ENCODE measurements at regions not wholly inside any gene's neighbourhood (a gene's known extent, or its start where the extent isn't known, plus 50 kb on each side); places are given as distances from the start of the nearest gene placed in this dataset.

DNA sequence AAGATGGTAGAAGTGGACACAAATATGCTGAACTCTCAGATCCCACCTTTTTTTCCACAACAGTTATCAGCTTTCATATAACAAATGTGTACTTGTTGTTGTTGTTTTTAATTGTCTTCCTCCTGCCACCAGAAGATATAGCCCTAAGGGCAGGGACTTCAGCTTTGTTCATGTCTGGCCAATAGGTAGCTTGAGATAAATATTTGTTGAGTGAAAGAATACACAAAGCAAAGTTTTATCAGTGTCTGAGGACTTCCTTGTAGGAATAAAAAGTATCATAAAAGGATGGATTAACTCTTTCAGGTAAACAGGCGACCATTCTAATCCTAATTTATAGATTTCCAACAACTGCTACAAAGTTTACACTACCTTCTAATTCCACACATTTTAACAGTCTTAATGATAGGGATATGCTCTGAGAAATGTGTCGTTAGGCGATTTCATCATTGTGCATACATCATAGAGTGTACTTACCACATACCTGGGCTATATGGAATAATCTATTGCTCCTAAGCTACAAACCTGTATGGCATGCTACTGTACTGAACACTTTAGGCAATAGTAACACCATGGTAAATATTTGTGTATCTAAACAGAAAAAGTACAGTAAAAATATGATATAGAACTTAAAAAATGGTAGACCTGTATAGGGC, 186.1 kb downstream of the ATOH1 start:
- TF ChIP-seq USF1 (IDR thresholded peaks at IDR 0.05) (no peak), CREB1 (IDR thresholded peaks at IDR 0.05; ENCODE audit: low read depth) (no peak)
